IPS-18c (cell line): ENCODE measurements at regions not wholly inside any gene's neighbourhood (a gene's known extent, or its start where the extent isn't known, plus 50 kb on each side); places are given as distances from the start of the nearest gene placed in this dataset.
"Not testable (repeated sequence)": the region's sequence is repeated elsewhere in the genome, so short reads cannot be mapped to it uniquely, and the experiment has no call there.

Experiments used
- H3K4me3 ChIP-seq: 2 replicates; pipeline ENCODE4 v1.7.0; 2013; ENCODE audit warnings: low read depth, mild to moderate bottlenecking, low read length, moderate library complexity; ENCODE audit not compliant: insufficient read depth
- H3K9me3 ChIP-seq: one replicate; pipeline ENCODE4 v1.6.1; 2013; ENCODE audit warnings: mild to moderate bottlenecking, low read length, moderate library complexity; ENCODE audit not compliant: control insufficient read depth, insufficient read depth

DNA sequence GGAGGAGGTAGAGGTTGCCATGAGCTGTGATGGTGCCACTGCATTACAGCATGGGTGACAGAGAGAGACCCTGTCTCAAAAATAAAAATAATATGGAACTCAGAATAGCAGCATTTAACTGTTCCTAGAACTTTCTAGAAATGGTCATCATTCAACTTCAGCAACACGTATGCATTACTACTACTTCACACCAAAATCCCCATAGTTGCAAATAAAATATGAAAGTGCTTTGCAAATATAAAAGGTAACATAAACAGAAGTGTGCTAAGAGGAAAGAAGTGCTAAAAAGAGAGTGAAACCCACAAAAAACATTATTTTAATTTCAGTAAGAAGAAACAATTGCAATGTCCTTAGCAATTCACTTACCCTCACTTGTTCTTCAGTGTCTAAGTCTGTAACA is 169.7 kb upstream of the NUDT4 start:
- H3K9me3 ChIP-seq: no peaks in the 10 kb centered on the region
- no peak overlapping the region for H3K4me3 ChIP-seq

DNA sequence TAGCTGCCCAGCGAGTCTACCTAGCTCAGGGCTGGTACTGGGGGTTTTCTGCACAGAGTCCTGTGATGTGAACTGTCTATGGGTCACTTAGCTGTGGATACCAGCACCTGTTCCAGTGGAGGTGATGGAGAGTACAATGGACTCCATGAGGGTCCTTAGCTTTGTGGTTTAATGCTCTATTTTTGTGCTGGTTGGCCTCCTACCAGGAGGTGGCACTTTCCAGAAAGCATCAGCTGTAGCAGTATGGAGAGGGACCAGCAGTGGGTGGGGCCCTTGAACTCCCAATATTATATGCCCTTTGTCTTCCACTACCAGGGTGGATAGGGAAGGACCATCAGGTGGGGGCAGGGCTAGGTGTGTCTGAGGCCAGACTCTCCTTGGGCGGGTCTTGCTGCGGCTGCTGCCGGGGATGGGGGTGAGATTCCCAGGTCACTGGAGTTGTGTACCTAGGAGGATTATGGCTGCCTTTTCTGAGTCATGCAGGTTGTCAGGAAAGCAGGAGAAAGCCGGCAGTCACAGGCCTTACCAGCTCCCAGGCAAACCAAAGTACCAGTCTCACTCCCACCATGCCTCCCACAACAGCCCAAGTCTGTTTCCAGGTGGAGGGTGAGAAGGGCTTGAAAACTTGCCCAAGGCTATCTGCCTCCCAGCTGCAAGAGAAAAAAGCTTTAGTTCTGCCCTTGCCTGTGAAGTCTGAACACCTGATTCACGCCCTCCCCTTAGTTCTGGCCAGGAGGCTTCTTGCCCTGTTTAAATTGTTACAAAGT is 163.0 kb upstream of the NUDT4 start:
- H3K4me3 ChIP-seq: no peak overlapping the region
- no peaks in the 10 kb centered on the region for H3K9me3 ChIP-seq

DNA sequence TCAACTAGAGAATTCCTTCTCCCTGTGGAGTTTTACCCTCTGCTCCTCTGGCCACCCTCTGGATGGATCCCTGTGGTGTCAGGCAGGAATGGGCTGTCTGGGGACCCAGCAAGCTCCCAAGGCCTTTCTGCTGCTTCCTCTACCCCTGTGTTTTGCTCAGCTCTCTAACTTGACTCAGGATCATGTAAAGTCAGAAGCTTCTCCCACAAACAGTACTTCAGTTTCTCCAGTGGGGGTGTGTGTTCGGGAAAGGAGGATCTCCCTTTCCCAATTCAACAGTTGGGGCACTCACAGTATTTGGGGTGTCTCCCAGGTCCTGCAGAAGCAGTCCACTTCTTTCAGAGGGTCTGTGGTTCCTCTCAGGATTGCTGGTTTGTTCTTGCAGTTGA is 162.4 kb upstream of the NUDT4 start:
- H3K9me3 ChIP-seq: no peaks in the 10 kb centered on the region
- no peak overlapping the region for H3K4me3 ChIP-seq

DNA sequence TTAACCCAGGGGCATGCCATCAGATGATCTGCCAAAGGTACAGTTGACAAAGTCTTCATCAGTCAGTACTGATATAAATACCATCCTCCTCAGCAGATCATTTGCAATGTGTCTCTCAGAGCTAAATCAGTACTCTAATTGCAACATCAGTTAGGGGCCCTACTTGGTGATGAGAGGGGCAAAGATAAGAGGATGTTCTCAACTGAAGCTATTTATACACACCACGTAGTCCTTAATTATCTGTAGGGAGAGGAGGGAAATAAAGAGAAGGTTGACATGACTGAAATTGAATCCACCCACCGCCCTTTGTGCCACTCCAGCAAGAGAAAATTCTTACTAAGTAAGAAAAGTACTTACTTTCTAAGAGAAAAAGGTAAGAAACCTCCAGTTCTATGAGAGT is 157.8 kb upstream of the NUDT4 start:
- H3K9me3 ChIP-seq: no peaks in the 10 kb centered on the region
- no peak overlapping the region for H3K4me3 ChIP-seq

DNA sequence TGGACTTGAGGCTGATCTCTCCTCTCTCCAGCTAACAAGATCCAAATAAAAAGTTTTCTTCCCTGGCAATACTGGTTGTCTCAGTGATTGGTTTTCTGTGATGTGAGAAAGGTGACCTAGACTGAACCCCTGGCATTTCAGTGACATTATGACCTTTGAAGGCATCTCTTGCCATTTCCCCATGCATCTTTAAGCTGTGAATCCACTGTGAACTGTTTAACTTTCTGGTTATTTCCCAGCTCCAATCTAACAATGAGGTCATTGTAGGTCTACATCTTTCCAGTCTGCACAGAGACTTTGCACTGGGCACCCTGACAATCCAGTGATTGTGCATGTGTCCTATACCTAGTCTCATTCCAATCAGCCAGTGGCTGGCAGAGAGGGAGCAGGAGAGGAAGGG is 155.9 kb upstream of the NUDT4 start:
- H3K9me3 ChIP-seq: no peaks in the 10 kb centered on the region

DNA sequence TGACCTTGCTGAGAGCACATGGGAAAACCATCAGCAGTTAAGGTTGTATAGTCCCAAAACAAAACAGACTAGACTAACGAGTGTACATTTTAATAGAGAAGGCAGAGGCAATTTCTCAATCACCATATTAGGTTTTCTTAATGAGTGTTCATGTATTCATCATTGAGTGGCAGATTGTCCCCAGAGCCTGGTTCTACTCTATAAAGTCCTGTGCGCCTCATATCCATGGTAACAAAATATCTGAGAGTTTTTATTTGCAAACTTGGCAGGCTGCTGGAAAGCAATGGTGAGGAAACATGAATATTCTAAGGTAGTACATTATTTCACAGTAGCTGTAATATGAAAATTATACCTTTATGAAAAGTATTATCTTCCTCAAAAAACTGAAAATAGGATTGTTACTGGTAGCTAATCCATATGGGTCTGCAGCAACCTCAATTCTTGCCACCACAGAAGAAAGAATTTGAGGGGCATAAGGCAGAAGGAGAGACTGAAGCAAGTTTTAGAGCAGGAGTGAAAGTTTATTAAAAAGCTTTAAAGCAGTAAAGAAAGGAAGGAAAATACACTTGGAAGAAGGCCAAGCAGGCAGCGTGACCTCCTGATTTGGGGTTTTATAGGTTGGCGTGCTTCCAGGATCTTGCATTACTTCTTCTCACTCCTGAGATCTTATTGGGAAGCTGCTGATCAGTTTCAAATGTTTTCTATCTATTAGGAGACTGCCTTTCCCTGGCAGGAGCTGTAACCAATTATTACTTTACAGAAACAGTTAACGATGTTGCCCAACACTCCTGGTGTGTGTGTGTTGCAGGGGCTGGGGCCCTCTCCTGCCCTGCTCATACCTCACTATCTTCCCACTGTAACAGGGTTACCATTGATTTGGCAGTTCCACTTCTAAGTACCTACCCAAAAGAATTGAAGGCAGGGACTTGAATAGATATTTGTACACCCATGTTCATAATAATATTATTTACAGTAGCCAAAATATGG is 154.0 kb upstream of the NUDT4 start:
- Histone ChIP-seq H3K4me3 (no peak overlapping the region), H3K9me3 (no peaks in the 10 kb centered on the region)

More for the DNA sequence above, 155.9 kb upstream of the NUDT4 start:
- H3K4me3 ChIP-seq: no peak overlapping the region

DNA sequence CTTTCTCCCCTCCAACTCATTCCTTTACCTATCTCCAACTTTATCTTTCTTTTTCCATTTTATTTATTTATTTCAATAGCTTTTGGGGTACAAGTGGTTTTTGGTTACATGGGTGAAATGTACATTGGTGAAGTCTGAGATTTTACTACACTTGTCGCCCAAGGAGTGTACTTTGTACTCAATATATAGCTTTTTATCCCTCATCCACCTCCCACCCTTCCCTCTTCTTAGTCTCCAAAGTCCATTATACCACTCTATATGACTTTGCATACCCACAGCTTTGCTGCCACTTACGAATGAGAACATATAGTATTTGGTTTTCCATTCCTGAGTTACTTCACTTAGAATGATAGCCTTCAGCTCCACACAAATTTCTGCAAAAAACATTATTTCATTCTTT is 152.6 kb upstream of the NUDT4 start:
- Histone ChIP-seq H3K4me3 (no peak overlapping the region), H3K9me3 (no peaks in the 10 kb centered on the region)

DNA sequence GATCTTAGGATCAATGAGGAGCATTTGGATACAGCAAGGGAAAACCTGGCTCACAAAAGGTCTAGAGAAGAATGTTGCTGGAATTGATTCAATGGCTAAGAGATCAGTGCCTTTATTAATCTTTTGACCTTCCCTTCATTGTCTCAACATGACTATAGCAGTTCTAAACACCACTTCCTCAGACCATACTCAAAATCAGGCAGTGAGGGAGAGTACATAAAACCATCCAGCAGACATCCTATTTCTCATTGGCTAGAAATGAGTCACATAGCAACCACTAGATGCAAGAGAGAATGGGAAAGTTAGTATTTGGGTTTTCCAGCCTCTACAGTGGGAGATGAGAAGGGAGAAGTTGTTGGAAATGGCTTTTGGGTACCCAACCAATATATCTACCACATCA is 151.4 kb upstream of the NUDT4 start:
- Histone ChIP-seq H3K4me3 (no peak overlapping the region), H3K9me3 (no peaks in the 10 kb centered on the region)

DNA sequence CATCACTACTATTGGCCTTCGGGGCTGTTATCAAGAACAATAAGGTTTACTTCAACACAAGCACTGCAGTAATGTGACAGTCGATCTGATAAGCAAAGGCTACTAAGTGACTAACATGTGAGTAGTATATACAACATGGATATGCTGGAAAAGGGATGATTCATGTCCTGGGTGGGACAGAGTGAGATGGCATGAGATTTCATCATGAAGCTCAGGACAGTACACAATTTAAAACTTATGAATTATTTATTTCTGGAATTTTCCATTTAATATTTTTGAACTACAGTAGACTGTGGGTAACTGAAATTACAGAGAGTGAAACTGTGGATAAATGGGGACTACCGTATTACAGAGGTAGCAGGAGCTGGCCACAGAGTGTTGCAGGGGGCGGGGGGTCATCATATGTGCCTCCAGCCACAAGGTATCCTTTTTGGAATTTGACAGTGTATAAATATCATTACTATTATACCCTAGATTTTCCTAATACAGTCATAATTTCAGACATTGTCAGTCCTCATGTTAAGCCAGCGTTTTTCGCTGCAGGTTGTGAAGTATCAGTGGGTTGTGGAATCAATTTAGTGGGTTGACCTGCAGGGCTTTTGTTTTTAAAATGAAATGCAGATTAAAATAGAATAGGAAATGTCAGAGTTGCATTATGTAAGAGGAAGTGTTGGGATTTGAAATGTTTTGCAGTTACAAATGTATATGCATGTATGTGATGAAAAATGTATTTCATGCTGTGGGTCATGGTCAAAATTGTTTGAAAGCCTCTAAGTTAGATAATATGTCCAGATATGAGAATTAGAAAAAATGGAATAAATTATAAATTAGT is 148.0 kb upstream of the NUDT4 start:
- H3K4me3 ChIP-seq: no peak overlapping the region
- H3K9me3 ChIP-seq: no peaks in the 10 kb centered on the region

DNA sequence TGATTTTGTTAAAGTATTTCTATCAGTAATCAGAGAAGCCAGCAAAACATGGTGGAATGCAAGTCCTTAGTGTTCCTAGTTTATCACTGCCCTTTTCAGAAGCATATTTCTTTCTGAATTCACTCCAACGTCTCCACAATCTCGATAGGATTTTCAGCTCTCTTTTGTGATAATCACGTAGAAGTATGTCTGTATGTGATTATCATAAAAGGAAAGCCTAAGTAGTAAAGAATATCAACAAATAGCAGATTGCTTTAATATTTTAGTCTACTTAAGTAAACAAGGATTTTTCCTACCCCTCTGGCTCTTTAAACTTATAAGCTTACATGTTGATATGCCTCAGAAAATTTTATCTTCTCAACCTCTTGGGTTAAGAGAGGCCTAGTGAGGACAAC is 147.4 kb upstream of the NUDT4 start:
- Histone ChIP-seq H3K4me3 (no peak overlapping the region), H3K9me3 (no peaks in the 10 kb centered on the region)

DNA sequence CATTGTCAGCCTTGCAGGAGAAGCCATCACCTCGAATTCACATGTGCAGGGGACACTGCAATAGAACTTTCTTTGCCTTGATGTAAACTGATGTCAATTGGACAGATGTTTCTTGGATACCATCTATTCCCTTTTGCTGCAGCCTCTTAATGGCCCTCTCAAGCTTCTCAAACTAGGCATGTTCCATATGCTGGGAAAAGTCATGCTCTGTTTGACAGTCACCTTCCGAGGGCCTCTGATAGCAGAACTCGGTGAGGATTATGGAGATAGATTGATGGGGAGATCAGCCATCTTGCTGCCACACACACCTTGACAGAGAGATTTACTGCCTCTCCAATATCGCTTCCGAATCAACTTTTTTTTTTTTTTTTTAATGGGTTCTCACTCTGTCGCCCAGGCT is 145.8 kb upstream of the NUDT4 start:
- no peaks in the 10 kb centered on the region for H3K9me3 ChIP-seq

DNA sequence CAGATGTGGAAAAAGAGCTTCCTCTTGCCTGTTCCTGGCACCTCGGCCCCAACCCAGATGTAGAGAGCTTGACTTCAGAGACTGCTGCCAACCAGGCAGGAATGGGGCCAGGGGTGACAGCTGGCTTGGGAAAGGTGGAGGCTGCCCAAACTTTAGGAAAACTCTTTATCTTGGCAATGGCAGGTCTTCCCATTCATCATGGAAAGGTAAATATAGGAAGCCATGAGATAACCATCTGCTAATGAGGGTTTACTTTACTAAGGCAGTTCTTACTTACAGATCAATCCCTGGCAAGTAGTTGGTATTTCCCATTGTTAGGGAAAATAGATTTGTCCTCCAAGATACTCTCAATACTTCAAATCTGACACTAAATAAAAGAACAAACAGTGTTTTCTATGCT is 143.1 kb upstream of the NUDT4 start:
- Histone ChIP-seq H3K9me3 (no peaks in the 10 kb centered on the region), H3K4me3 (no peak overlapping the region)

More for the DNA sequence above, 145.8 kb upstream of the NUDT4 start:
- no peak overlapping the region for H3K4me3 ChIP-seq

DNA sequence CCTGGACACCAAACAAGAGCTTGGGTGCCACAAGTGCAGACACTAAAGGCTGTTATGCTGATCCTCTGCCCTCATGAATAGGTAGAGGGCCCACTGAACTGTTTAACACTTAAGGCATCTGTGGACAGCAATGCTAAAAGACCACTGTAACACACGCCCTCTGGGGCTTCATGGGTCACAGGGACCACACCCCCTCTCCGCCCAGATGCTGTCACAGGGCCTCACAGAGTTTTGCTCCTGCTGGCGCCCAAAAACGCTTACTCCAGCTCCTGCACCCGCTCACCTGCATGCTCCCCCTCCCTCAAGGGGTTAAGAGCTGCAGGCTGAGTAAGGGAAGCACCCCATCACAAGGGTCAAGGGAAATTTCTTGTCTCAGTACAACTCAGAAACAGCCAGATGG is 141.8 kb upstream of the NUDT4 start:
- no peak overlapping the region for H3K4me3 ChIP-seq
- H3K9me3 ChIP-seq: no peaks in the 10 kb centered on the region

DNA sequence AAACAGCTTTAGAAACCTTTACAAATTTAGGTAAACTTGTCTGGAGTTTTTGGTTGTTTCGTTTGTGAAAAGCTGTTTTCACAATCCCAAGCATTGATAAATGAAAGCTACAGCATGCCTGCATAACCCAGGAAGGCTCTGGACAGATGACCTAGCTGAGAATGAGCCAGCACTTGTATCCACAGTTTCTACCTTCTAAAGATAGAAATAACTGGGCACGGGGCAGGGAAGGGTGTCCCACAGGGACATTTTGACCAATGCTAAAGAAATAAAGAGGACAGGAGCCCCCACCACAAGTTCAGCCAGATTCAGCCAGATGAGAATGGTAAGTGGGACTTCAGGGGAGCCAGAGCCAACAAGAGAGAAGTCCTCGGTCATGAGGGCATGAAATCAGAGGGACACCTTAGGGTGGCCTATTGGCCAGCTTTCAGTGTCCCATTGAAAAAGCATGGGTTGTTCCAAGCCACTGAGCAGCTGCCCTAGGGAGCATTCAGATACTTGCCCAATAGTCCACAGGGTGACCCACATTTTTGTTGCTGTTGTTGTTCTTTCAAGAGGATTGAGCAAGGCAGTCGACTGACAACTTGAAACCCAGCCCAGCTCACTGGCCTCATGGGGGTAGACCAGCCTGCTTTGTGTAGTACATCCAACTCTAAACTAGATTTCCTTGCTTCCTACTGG is 140.3 kb upstream of the NUDT4 start:
- Histone ChIP-seq H3K4me3 (no peak overlapping the region), H3K9me3 (no peaks in the 10 kb centered on the region)

DNA sequence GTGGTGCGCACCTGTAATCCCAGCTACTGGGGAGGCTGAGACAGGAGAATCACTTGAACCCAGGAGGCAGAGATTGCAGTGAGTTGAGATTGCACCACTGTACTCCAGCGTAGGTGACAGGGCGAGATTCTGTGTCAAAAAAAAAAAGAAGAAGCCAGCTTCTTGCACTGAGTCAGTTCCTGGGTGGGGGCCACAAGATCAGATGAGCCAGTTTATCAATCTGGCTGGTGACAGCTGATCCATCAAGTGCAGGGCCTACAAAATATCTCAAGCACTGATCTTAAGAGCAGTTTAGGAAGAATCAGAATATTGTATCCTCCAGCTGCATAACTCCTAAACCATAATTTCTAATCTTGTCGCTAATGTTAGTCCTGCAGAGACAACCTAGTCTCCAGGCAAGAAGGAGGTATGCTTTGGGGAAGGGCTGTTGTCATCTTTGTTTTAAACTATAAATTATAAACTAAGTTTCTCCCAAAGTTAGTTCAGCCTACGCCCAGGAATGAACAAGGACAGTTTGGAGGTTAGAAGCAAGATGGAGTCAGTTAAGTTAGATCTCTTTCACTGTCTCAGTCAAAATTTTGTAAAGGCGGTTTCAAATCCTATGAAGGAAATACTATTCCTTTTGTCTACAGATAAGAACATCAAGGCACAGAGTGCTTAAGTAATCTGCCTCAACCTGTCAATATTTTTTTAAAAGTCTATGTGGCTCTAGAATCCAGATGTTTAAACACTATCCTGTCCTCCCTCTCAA is 139.0 kb upstream of the NUDT4 start:
- not testable (repeated sequence) for H3K9me3 ChIP-seq, H3K4me3 ChIP-seq

DNA sequence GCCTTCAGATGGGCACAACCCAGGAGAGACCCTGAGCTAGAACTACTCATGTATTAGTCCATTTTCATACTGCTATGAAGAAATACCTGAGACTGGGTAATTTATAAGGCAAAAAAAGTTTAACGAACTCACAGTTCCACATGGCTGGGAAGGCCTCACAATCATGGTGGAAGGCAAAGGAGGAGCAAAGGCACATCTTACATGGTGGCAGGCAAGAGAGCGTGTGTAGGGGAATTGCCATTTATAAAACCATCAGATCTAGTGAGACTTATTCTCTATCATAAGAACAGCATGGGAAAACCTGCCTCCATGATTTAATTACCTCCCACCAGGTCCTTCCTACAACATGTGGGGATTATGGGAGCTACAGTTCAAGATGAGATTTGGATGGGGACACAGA is 137.9 kb upstream of the NUDT4 start:
- not testable (repeated sequence) for H3K4me3 ChIP-seq, H3K9me3 ChIP-seq
